Smooth muscle cell (in vitro differentiated cells): ENCODE measurements at regions not wholly inside any gene's neighbourhood (a gene's known extent, or its start where the extent isn't known, plus 50 kb on each side); places are given as distances from the start of the nearest gene placed in this dataset.

Source experiments
- DNase-seq: peaks from one replicate; lab custom pipeline; 2025; ENCODE audit not compliant: unreplicated experiment; lab: John Stamatoyannopoulos, UW
- H2AFZ ChIP-seq: fragments of 200-600 bp; sonication (generic); 2 replicates; pipeline ENCODE4 v1.6.0; 2016; ENCODE audit warnings: antibody characterized with exemption, low read depth, mild to moderate bottlenecking
- H3F3A ChIP-seq: fragments of 200-600 bp; sonication (generic); 2 replicates; pipeline ENCODE4 v1.6.0; 2017; ENCODE audit warnings: antibody characterized with exemption, low read depth
- H3K27ac ChIP-seq: fragments of 200-600 bp; sonication (generic); 2 replicates; pipeline ENCODE4 v1.5.1; 2016; ENCODE audit warnings: low read depth, mild to moderate bottlenecking
- H3K27me3 ChIP-seq: fragments of 200-600 bp; sonication (generic); 2 replicates; pipeline ENCODE4 v1.6.1; 2016; ENCODE audit warnings: low read depth, mild to moderate bottlenecking
- H3K36me3 ChIP-seq: fragments of 200-600 bp; sonication (generic); 2 replicates; pipeline ENCODE4 v1.5.1; 2016; ENCODE audit warnings: low read depth
- H3K4me1 ChIP-seq: fragments of 200-600 bp; sonication (generic); 2 replicates; pipeline ENCODE4 v1.5.1; 2016; ENCODE audit warnings: low read depth
- H3K4me2 ChIP-seq: fragments of 200-600 bp; sonication (generic); 2 replicates; pipeline ENCODE4 v1.6.0; 2016; ENCODE audit warnings: mild to moderate bottlenecking
- H3K4me3 ChIP-seq: fragments of 200-600 bp; sonication (generic); 2 replicates; pipeline ENCODE4 v1.5.1; 2016; ENCODE audit warnings: mild to moderate bottlenecking
- H3K79me2 ChIP-seq: fragments of 200-600 bp; sonication (generic); 2 replicates; pipeline ENCODE4 v1.6.0; 2016; ENCODE audit warnings: low read depth, mild to moderate bottlenecking
- H3K9ac ChIP-seq: fragments of 200-600 bp; sonication (generic); 2 replicates; pipeline ENCODE4 v1.6.0; 2016; ENCODE audit warnings: low read depth
- H3K9me3 ChIP-seq: fragments of 200-600 bp; sonication (generic); replicated peaks from 2 replicates; pipeline ENCODE4 v1.5.1; 2016; ENCODE audit warnings: low read depth
- H4K20me1 ChIP-seq: fragments of 200-600 bp; sonication (generic); 2 replicates; pipeline ENCODE4 v1.6.0; 2016; ENCODE audit warnings: low read depth
- whole genome bisulfite sequencing: methylation state at CpG from one replicate; pipeline ENCODE4 v1.1.7; 2016; ENCODE audit warnings: low lambda C conversion rate; 5-methylcytosine and 5-hydroxymethylcytosine counted together
- TF ChIP-seq, protein P1 (sequence below): fragments of 200-600 bp; sonication (generic); IDR thresholded peaks from 2 replicates; pipeline ENCODE4 v1.5.1; 2017; ENCODE audit warnings: borderline replicate concordance, mild to moderate bottlenecking, antibody characterized with exemption; ENCODE audit not compliant: insufficient read depth, poor library complexity, severe bottlenecking

DNA sequence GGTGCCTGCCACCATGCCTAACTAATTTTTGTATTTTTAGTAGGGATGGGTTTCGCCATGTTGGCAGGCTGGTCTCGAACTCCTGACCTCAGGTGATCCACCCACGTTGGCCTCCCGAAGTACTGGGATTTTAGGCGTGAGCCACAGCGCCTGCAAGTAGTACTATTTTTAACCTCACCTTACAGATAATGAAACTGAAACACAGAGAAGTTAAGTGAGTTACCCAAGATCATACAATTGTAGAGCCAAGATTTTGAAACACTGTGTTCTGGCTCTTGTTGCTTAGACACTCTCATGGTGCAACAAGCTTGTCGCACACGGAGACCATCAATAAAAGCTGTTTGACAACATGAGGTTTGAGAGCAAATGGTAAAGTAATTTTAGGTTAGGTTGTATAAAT is 159.1 kb upstream of the LMNTD1 start:
- Histone ChIP-seq H3K9ac (no peak overlapping the region), H3K4me1 (peaks cover 15% of the 10 kb centered on the region), H3K4me3 (no peak overlapping the region), H3K9me3 (no peaks in the 10 kb centered on the region), H3F3A (no peaks in the 10 kb centered on the region), H3K36me3 (no peaks in the 10 kb centered on the region), H3K4me2 (no peak overlapping the region), H4K20me1 (no peaks in the 10 kb centered on the region), H3K27ac (peak overlapping the region; percentile 63), H2AFZ (no peak overlapping the region), H3K27me3 (no peaks in the 10 kb centered on the region), H3K79me2 (no peaks in the 10 kb centered on the region)
- 89% methylated on average over 8 of the region's 8 CpGs for WGBS
- no peak for DNase-seq
- TF ChIP-seq, protein P1, sequence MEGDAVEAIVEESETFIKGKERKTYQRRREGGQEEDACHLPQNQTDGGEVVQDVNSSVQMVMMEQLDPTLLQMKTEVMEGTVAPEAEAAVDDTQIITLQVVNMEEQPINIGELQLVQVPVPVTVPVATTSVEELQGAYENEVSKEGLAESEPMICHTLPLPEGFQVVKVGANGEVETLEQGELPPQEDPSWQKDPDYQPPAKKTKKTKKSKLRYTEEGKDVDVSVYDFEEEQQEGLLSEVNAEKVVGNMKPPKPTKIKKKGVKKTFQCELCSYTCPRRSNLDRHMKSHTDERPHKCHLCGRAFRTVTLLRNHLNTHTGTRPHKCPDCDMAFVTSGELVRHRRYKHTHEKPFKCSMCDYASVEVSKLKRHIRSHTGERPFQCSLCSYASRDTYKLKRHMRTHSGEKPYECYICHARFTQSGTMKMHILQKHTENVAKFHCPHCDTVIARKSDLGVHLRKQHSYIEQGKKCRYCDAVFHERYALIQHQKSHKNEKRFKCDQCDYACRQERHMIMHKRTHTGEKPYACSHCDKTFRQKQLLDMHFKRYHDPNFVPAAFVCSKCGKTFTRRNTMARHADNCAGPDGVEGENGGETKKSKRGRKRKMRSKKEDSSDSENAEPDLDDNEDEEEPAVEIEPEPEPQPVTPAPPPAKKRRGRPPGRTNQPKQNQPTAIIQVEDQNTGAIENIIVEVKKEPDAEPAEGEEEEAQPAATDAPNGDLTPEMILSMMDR = no peak

DNA sequence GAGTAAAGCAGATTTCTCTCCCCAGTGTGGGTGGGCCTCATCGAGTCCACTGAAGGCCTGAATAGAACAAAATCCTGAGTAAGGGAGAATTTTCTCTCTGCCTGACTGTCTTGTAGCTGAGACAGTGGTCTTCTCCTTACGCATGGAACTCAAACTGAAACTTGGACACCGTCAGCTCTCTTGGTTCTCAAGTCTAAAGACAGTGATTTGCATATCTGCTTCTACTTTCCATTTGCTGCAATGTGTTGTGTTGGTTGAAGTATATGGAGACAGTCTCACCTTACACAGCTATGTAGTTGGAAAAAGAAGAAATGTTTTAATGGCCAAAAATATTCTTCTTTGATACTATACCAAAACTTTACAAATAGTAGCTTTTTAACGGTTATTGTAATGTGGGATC is 160.2 kb upstream of the LMNTD1 start:
- H3K79me2 ChIP-seq = no peaks in the 10 kb centered on the region
- H3F3A ChIP-seq = no peaks in the 10 kb centered on the region
- WGBS = 85% methylated on average over 4 of the region's 4 CpGs
- H3K9ac ChIP-seq = no peak overlapping the region
- no peak overlapping the region for H3K4me3 ChIP-seq
- H4K20me1 ChIP-seq = no peaks in the 10 kb centered on the region
- H3K4me1 ChIP-seq = peaks cover 15% of the 10 kb centered on the region
- no peak overlapping the region for H3K27ac ChIP-seq
- TF ChIP-seq, protein P1 = no peak
- no peaks in the 10 kb centered on the region for H3K27me3 ChIP-seq
- H3K36me3 ChIP-seq = no peaks in the 10 kb centered on the region
- no peaks in the 10 kb centered on the region for H3K9me3 ChIP-seq
- DNase-seq = no peak
- H3K4me2 ChIP-seq = no peak overlapping the region
- H2AFZ ChIP-seq = no peak overlapping the region

DNA sequence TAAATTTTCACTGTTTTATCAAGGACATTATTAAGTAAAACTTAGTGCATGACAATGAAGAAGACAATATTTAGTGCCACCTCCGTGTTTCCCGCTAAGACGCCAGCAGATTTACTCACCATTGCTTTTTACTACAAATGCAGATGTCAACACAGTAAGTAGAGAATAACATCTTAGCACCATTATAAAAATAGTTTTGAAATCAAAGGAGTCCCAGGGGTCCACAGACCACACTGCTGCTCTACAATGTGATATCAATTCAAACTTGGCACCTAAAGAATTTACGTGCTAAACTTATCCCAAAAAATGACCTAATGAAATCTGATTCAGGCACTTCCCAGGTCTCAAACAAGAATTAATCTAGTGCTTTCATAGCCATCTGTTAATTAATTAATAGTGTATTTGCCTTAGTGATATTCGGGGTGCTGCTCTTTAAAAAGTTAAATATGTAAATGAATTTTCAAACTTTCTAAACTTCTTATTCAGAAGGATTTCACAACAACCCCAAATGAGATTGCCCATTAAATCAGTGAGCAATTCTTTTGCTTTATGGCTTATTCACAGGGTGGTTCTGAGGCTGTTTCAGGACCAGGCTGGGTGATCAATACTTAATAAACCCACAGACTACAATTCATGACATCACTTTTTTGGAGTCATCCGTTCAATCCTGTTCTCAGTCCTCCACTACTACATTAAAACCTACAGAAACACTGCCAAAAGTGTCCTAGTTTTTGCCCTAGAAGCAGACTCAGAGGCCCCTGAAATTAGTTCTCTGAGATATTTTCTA is 161.3 kb upstream of the LMNTD1 start:
- no peaks in the 10 kb centered on the region for H3K36me3 ChIP-seq
- no peaks in the 10 kb centered on the region for H3K9me3 ChIP-seq
- no peaks in the 10 kb centered on the region for H3K27me3 ChIP-seq
- peaks cover 15% of the 10 kb centered on the region for H3K4me1 ChIP-seq
- H4K20me1 ChIP-seq = no peaks in the 10 kb centered on the region
- no peak overlapping the region for H3K9ac ChIP-seq
- H3K4me3 ChIP-seq = no peak overlapping the region
- peak overlapping the region; percentile 53 for H2AFZ ChIP-seq
- no peak for DNase-seq
- H3K27ac ChIP-seq = no peak overlapping the region
- TF ChIP-seq, protein P1 = no peak
- 93% methylated on average over 6 of the region's 6 CpGs for WGBS
- H3K79me2 ChIP-seq = no peaks in the 10 kb centered on the region
- H3F3A ChIP-seq = no peaks in the 10 kb centered on the region
- H3K4me2 ChIP-seq = no peak overlapping the region

DNA sequence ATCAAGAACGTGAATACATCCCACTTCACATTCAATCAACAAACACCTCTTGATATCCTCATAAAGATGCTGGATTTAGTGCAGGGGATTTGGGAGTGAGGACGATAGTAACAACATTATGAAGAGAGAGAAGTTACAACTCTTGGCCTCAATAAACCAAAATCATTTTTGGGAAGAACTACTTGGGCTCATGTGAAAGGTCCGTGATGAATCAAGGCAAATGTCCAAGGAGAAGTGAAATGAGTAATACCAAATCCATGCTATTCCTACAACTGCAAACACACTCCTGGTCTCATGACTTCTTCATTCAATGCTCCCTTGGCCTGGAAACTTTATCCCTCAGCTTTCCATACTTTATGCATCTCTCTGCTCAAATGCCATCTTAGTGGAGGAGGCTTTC is 162.0 kb upstream of the LMNTD1 start:
- Histone ChIP-seq H3K27ac (no peak overlapping the region), H3K9ac (no peak overlapping the region)
- 58% methylated on average over 3 of the region's 3 CpGs for WGBS

More for the DNA sequence above, 162.0 kb upstream of the LMNTD1 start:
- Histone ChIP-seq H3K27me3 (no peaks in the 10 kb centered on the region), H2AFZ (peak overlapping the region; percentile 53), H3K4me3 (no peak overlapping the region), H3K4me2 (no peak overlapping the region), H4K20me1 (no peaks in the 10 kb centered on the region), H3K4me1 (peaks cover 15% of the 10 kb centered on the region), H3K9me3 (no peaks in the 10 kb centered on the region), H3F3A (no peaks in the 10 kb centered on the region), H3K79me2 (no peaks in the 10 kb centered on the region), H3K36me3 (no peaks in the 10 kb centered on the region)
- TF ChIP-seq, protein P1 = no peak
- DNase-seq = no peak
